HG03196 (cell line): ENCODE measurements at regions not wholly inside any gene's neighbourhood (a gene's known extent, or its start where the extent isn't known, plus 50 kb on each side); places are given as distances from the start of the nearest gene placed in this dataset.

Experiments used
- ATAC-seq: cut with Tn5 transposase; IDR thresholded peaks from one replicate; pipeline ENCODE4 v1.9.1; 2021; ENCODE audit not compliant: unreplicated experiment

- no peak for ATAC-seq
These were observed 310.2 kb upstream of the LMCD1 start for GRCh38 chr3:8191406-8191805.

GRCh38 chr3:8197384-8197783, 304.2 kb upstream of the LMCD1 start:
- no peak for ATAC-seq

- no peak for ATAC-seq
These were observed 303.0 kb upstream of the LMCD1 start for GRCh38 chr3:8198605-8199004.

- no peak for ATAC-seq
These were observed 300.6 kb upstream of the LMCD1 start for GRCh38 chr3:8200996-8201395.

GRCh38 chr3:8201886-8202285, 299.7 kb upstream of the LMCD1 start:
- ATAC-seq, result no peak

GRCh38 chr3:8204331-8204730, 297.3 kb upstream of the LMCD1 start:
- no peak for ATAC-seq

- no peak for ATAC-seq
These were observed 296.6 kb upstream of the LMCD1 start for GRCh38 chr3:8204853-8205650.

GRCh38 chr3:8205881-8206280, 295.7 kb upstream of the LMCD1 start:
- ATAC-seq, result no peak

GRCh38 chr3:8206971-8207617, 294.5 kb upstream of the LMCD1 start:
- ATAC-seq, result no peak

GRCh38 chr3:8210882-8211341, 290.7 kb upstream of the LMCD1 start:
- no peak for ATAC-seq

- no peak for ATAC-seq
These were observed 288.8 kb upstream of the LMCD1 start for GRCh38 chr3:8212794-8213193.

- no peak for ATAC-seq
These were observed 288.3 kb upstream of the LMCD1 start for GRCh38 chr3:8213286-8213685.

- ATAC-seq, result no peak
These were observed 285.8 kb upstream of the LMCD1 start for GRCh38 chr3:8215821-8216220.

GRCh38 chr3:8218353-8218940, 283.2 kb upstream of the LMCD1 start:
- ATAC-seq, result no peak

- ATAC-seq, result no peak
These were observed 281.3 kb upstream of the LMCD1 start for GRCh38 chr3:8220291-8220690.

GRCh38 chr3:8223766-8224165, 277.9 kb upstream of the LMCD1 start:
- ATAC-seq, result no peak

- ATAC-seq, result no peak
These were observed 276.7 kb upstream of the LMCD1 start for GRCh38 chr3:8224941-8225340.

- no peak for ATAC-seq
These were observed 267.7 kb upstream of the LMCD1 start for GRCh38 chr3:8233938-8234337.

GRCh38 chr3:8236264-8236663, 265.4 kb upstream of the LMCD1 start:
- no peak for ATAC-seq

GRCh38 chr3:8237893-8238292, 263.7 kb upstream of the LMCD1 start:
- no peak for ATAC-seq

- no peak for ATAC-seq
These were observed 263.2 kb upstream of the LMCD1 start for GRCh38 chr3:8238432-8238831.

- ATAC-seq, result no peak
These were observed 262.5 kb upstream of the LMCD1 start for GRCh38 chr3:8239095-8239494.
